ENCODE measurements at regions not wholly inside any gene's neighbourhood (a gene's known extent, or its start where the extent isn't known, plus 50 kb on each side); places are given as distances from the start of the nearest gene placed in this dataset.
"Not testable (repeated sequence)": the region's sequence is repeated elsewhere in the genome, so short reads cannot be mapped to it uniquely, and the experiment has no call there.

DNA sequence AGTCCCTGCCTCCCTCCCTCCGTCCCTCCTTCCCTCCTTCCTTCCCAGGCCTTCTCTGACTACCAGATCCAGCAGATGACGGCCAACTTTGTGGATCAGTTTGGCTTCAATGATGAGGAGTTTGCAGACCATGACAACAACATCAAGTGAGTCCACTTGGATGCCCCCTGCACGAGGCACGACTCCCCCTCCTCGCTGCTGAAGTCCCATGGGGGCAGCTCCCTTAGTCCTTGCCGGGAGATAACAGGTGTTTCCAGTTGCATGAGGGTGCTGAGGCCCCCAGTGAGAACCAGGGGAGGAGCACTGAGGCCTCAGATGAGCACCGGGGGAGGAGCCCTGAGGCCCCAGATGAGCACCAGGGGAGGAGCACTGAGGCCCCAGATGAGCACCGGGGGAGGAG is 200.0 kb downstream of the LIPI start:
- no peak for TF ChIP-seq POLR2AphosphoS5 (IDR thresholded peaks at IDR 0.05)
- no peak for TF ChIP-seq POLR2A (IDR thresholded peaks at IDR 0.05)
- TF ChIP-seq, protein P1, sequence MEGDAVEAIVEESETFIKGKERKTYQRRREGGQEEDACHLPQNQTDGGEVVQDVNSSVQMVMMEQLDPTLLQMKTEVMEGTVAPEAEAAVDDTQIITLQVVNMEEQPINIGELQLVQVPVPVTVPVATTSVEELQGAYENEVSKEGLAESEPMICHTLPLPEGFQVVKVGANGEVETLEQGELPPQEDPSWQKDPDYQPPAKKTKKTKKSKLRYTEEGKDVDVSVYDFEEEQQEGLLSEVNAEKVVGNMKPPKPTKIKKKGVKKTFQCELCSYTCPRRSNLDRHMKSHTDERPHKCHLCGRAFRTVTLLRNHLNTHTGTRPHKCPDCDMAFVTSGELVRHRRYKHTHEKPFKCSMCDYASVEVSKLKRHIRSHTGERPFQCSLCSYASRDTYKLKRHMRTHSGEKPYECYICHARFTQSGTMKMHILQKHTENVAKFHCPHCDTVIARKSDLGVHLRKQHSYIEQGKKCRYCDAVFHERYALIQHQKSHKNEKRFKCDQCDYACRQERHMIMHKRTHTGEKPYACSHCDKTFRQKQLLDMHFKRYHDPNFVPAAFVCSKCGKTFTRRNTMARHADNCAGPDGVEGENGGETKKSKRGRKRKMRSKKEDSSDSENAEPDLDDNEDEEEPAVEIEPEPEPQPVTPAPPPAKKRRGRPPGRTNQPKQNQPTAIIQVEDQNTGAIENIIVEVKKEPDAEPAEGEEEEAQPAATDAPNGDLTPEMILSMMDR (IDR thresholded peaks at IDR 0.05 in 8 of 11, conservative IDR thresholded peaks at IDR 0.05 in 3 of 11): no peak
- Histone ChIP-seq H3K4me1 (no peaks in the 10 kb centered on the region), H3K27ac (no peak overlapping the region), H3K9me3 (no peaks in the 10 kb centered on the region), H3K4me3 (no peak overlapping the region), H3K27me3 (replicated peaks in 1 of 7) (no peaks in the 10 kb centered on the region), H3K36me3 (no peaks in the 10 kb centered on the region)
- intact Hi-C loops (cut with DNase I; ENCODE audit: low total_unique reads): no loop called here
- 80 to 88% (median 84%) methylated on average over 8 of the region's 8 CpGs for whole genome bisulfite sequencing, 5 donors
- peak; percentile 63 for DNase-seq

DNA sequence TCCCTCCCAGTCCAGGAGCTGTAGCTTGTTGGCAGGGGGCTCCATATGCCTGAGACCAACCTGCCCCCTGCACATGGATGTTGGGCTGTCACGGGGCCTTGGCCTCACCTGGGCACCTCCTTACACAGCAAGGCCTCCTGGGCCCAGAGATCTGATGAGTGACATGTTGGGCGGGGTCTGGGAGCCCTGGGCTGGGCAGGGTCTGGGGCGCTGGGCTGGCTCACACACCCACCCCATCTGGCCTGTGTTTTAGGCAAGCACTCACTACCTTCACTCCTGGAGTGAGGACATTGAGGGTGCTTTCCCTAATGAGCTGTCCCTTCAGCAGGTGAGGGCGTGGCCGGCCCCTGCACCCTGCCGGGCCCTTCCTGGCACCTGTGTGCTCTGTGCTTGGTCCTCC is 200.8 kb downstream of the LIPI start:
- H3K9me3 ChIP-seq; H3K27ac ChIP-seq; H3K4me1 ChIP-seq; H3K27me3 ChIP-seq (replicated peaks in 1 of 7); H3K36me3 ChIP-seq; H3K4me3 ChIP-seq; intact Hi-C loops (cut with DNase I; ENCODE audit: low total_unique reads); DNase-seq: not testable (repeated sequence)
- WGBS, 5 donors: 41 to 88% (median 77%) methylated on average over 2 to 6 of the region's 6 CpGs; no CpG with 5 or more reads in 1 of the 5 donors

DNA sequence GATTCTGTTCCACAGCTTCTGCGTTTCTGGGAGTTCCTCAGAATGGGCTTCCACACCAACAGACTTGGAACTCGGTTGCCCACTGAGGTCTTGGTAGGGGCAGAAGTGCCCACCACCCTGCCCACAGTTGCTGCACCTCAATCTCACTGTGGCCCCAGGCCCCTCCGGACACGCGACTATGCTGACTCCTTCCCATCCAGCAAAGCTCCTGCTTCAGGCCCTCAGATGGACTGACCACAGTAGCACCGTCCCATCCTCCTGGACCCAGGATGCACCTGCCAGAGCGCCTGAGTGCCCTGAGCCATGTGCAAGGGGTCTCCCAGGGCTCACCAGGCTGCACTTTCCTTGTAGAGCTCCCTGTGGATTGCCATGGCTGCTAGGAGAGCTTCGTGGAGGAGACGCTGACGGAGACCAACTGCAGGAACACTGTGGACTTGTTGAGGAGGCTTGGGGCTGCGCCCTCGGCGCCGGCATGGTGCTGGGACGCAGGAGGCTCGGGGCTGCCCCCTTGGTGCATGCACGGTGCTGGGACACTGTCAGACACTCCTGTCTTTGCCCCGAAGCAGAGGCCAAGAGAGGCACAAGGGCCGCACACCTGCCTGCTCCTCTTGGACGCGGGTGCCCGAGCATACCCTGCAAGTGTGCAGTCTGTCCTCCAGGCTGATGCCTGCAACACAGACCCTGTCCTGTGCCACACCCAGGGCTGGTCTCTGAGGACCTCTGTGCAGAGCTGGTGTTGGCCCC is 201.3 kb downstream of the LIPI start:
- H3K27ac ChIP-seq; H3K36me3 ChIP-seq; H3K4me1 ChIP-seq; H3K9me3 ChIP-seq; H3K27me3 ChIP-seq (replicated peaks in 1 of 7); H3K4me3 ChIP-seq; intact Hi-C loops (cut with DNase I; ENCODE audit: low total_unique reads): not testable (repeated sequence)
- WGBS, 5 donors: 85 to 92% (median 90%) methylated on average over 6 to 22 of the region's 22 CpGs
- peak; percentile 75 for DNase-seq

DNA sequence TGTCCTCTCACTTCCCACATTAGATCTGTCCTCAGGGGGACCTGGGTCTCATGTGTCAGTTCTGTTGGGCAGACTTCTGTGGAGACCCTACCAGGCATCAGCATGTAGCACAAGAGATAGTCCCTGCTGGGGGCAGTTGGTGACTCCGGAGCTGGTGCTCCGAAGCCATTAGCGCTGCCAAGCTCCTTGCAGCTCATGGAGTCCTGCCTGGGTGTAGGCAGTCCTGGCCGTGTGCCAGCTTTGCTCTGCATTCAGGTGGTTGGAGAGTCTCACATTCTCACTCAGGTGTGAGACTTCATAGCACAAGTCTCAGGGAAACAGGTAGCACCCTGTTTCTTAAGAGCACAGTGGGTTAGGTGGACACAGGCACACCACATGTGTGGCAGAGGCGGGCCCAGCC is 202.3 kb downstream of the LIPI start:
- H3K36me3 ChIP-seq; intact Hi-C loops (cut with DNase I; ENCODE audit: low total_unique reads); H3K9me3 ChIP-seq; H3K4me3 ChIP-seq; H3K4me1 ChIP-seq; H3K27me3 ChIP-seq (replicated peaks in 1 of 7); H3K27ac ChIP-seq; DNase-seq: not testable (repeated sequence)
- 88 to 100% (median 93%) methylated on average over 4 to 5 of the region's 5 CpGs for WGBS, 5 donors

DNA sequence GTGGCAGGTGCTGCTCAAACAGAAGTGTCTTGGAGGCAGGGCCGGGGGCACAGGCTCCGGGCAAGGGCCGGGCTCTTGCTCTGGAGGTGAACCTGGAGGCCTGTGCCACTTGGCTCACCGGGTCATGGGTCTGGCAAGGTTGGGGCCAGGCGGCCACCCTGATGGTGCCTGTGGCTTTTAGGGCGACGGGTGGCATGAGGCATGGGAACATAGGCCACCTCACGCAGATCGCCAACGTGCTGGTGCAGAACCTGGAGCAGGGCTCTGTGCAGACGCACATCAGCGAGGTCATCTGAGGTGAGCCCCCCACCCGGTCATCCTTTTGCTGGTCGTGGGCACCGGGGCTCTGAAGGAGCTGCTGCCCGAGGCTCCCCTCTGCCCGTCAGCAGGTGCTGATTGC is 202.7 kb downstream of the LIPI start:
- 88 to 97% (median 92%) methylated on average over 5 to 17 of the region's 17 CpGs for WGBS, 5 donors
- H3K27me3 ChIP-seq (replicated peaks in 1 of 7); H3K9me3 ChIP-seq; DNase-seq; H3K36me3 ChIP-seq; H3K27ac ChIP-seq; H3K4me3 ChIP-seq; H3K4me1 ChIP-seq; intact Hi-C loops (cut with DNase I; ENCODE audit: low total_unique reads): not testable (repeated sequence)

- H3K4me3 ChIP-seq; H3K27ac ChIP-seq; DNase-seq; H3K36me3 ChIP-seq; H3K27me3 ChIP-seq (replicated peaks in 1 of 7); intact Hi-C loops (cut with DNase I; ENCODE audit: low total_unique reads); H3K4me1 ChIP-seq; H3K9me3 ChIP-seq: not testable (repeated sequence)
- WGBS, 5 donors: 74 to 92% (median 81%) methylated on average over 3 to 7 of the region's 7 CpGs
Observed at GRCh38 chr21:14006144-14006543, 204.6 kb downstream of the LIPI start.

DNA sequence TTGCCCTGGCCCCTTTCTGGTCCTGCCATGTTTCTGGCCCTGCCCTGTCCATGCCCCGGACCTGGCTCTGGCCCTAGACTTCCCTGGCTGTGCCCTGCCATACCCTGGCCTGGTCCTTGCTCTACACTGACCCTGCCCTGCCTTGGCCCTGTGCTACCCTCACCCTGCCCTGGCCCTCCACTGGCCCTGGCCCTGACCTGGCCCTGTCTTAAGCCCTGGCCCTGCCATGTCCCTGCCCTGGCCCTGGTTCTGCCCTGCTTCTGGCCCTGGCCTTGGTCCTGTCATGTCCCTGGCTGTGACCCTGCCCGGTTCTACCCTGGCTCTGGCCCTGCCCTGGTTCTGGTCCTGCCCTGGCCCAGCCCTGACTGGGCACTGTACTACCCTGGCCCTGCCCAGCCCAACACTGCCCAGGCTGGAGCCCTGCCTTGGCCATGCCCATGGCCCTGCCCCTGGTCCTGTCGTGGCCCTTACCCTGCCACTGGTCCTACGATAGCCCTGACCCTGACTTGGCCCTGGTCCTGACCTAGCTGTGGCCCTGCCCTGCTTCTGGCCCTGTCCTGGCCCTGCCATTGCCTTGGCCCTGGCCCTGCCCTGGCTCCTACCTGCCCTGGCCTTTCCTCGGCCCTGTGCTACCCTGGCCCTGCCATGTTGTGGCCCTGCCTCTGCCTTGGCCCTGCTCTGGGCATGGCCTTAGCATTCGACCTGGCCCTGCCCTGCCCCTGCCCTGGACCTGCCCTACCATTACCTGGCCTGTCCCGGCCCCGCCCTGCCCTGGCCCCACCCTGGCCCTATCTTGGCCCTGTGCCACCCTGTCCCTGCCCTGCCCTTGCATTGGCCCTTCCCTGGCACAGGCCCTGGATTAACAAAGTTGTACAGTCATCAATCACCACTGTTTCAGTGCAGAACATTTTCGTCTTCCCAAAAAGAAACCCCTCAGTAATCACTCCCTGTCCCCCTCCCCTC is 223.5 kb downstream of the LIPI start:
- H3K27me3 ChIP-seq (replicated peaks in 1 of 7); DNase-seq; H3K4me1 ChIP-seq; H3K4me3 ChIP-seq; H3K9me3 ChIP-seq; H3K27ac ChIP-seq; intact Hi-C loops (cut with DNase I; ENCODE audit: low total_unique reads); H3K36me3 ChIP-seq: not testable (repeated sequence)
- WGBS, 5 donors: 68 to 83% (median 78%) methylated on average over 7 to 8 of the region's 9 CpGs

DNA sequence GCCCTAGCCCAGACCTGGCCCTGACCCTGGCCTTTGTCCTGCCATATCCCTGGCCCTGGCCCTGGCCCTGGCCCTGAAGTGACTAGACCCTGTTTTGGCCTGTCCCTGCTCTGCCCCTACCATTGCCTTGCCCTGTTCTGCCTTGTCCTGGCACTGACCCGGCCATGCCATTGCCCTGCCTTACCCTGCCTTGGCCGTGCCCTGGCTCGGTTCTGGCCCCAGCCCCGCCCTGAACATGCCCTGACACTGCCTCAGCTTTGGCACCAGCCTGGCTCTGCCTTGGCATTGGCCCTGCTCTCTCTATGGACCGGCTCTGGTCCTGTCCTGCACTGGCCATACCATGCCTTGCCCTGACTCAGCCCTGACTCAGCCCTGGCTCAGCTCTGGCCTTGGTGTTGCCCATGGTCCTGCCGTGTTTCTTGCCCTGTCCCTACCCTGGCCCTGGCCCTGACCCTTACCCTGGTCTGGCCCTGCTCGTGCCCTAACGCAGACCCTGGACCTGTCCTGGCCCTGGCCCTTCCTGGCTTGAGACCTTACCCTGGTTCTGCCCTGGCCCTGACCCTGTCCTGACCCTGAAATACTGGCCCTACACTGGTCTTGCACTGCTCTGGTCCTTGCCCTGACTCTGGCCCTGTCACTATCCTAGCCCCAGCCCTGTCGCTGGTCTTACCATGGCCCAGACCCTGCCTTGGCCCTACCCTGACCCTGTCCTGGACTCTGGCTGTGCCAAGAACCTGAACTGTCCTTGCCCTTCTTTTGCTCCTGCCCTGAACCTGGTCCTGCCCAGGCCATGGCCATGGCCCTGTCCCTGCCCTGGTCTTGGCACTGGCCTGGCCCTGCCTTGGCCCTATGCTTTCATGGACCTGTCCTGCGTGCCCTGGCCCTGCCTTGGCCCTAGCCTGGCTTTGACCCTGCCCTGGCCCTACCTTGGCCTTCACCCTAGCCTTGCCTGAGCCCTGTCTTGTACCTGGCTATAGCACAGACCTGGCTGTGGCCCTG is 224.6 kb downstream of the LIPI start:
- DNase-seq: peak; percentile 68
- H3K4me3 ChIP-seq; H3K9me3 ChIP-seq; H3K27ac ChIP-seq; H3K4me1 ChIP-seq; intact Hi-C loops (cut with DNase I; ENCODE audit: low total_unique reads); H3K27me3 ChIP-seq (replicated peaks in 1 of 7); H3K36me3 ChIP-seq: not testable (repeated sequence)
- 79 to 91% (median 85%) methylated on average over 9 to 10 of the region's 10 CpGs for WGBS, 5 donors
